GM18951 (cell line): ENCODE measurements at regions not wholly inside any gene's neighbourhood (a gene's known extent, or its start where the extent isn't known, plus 50 kb on each side); places are given as distances from the start of the nearest gene placed in this dataset.

Experiments
- POLR2A ChIP-seq: IDR thresholded peaks from 4 replicates; pipeline ENCODE4 v1.6.1; 2011; ENCODE audit warnings: mild to moderate bottlenecking; ENCODE audit not compliant: insufficient read length, insufficient read depth; ENCODE audit errors: extremely low read depth
- in situ Hi-C: fragments of 300-500 bp; cut with MboI; formaldehyde crosslinking; loops from one replicate; pipeline ENCODE4 v1.12.0; 2022; ENCODE audit warnings: low sequenced_read_pairs, mixed read lengths, inconsistent platforms; ENCODE audit not compliant: unreplicated experiment

DNA sequence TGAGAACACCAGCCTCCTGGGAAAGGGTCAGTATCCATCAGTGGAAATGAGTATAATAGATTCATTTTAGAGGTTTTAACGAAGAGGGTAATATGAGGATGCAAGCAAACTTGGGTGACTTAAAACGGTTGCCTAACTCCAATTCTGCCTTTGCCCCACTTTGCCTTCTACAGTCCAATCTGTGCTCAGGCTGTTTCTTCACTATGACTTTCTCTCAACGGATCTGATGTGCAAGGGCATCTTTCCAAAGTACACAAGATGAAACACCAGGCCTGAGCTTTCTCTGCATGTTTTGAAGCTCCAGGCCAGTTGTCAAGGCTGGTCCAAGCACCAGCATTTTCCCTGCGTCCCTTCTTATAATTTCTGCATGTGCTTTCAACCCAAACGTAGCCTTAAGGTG, 68.0 kb upstream of the TMEM164 start:
- in situ Hi-C loops = no loop called here
- TF ChIP-seq POLR2A = no peak

- TF ChIP-seq POLR2A = no peak
- in situ Hi-C loops = no loop called here
These were observed 66.8 kb upstream of the TMEM164 start for GRCh38 chrX:109936114-109936513.

GRCh38 chrX:109936598-109936997, 66.3 kb upstream of the TMEM164 start:
- in situ Hi-C loops = no loop called here
- TF ChIP-seq POLR2A = no peak

- in situ Hi-C loops = no loop called here
- no peak for TF ChIP-seq POLR2A
These were observed 63.4 kb upstream of the TMEM164 start for GRCh38 chrX:109939498-109939897.

DNA sequence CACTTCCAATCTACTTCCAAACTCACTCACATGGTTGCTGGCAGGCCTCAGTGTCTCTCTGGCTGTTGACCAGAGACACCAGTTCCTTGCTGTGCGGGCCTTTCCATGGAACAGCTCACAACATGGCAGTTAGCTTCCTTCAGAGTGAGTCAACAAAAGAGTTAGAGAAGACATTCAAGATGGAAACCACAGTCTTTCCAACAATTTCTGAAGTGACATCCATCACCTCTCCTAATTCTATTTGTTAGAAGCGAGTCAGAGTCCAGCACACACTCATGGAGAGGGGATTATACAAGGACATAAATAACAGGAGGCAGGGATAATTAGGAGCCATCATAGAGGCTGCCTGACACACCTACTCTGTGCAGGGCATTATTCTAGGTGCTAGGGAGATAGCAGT, 62.5 kb upstream of the TMEM164 start:
- TF ChIP-seq POLR2A = no peak
- in situ Hi-C loops = no loop called here

DNA sequence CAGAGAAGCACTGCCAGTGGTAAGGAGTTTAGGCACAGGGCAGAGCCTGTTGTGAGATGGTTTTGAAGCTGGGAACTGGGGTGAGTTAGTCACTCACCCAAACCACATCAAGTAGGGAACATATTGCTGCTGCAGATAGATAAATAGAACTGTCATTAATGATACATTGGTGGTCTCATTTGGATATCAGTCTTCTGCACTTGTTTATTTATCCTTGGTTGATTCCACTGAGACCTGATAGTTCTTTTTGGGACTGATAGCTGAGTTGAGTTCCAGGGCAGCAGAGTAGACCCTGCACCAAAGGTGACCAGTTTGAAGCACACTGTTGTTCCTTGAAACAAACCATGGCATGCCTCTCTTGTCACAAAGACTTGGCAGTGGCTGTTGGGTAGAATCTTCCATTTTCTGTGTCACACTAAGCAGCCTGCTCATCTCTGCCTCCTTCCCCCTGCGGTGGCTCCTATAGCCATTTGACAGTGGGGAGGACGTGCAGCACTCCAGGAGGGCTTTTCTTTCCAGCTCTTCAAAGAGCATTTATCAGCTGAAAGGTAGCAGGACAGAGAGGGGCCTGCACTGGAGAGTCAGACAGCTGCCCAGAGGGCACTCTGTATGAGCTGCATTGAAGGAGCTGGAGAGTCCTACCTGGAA, 59.7 kb upstream of the TMEM164 start:
- no peak for TF ChIP-seq POLR2A
- in situ Hi-C loops = no loop called here

DNA sequence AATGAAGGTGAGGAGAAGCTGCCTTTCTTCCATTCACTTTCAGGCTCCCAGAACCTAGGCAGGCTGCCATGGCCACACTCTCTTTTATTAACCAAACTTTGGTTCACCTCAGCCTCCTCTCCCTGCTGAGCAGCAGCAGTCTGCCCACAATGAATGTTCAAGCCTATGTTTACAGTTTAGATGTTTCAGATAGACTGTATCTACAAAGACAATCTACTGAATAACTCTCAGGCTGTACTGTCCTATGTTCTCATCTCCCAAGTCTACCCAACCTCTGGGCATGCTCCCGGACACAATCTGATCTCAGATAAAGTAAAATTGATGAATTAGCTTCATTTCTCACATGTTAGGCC, 59.2 kb upstream of the TMEM164 start:
- TF ChIP-seq POLR2A = no peak
- in situ Hi-C loops = no loop called here

DNA sequence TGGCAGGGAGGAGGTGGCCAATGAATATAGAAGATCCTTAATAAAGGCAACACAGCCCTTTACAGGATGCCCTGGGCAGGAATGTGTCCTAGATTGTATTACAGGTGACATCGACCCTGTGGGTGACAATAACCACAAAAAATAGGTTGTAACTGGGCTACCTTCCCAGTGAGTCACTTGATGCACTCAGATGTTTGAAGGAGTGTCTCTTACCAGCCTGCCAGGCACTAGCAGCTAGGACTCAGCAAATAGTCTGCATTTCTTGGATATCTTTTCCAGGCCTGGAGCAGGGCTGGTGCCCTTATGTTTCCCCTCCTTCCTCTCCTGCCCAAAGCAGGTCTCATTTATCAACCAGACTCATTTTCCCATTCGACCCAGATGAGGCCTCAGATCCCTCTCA, 50.9 kb upstream of the TMEM164 start:
- in situ Hi-C loops = no loop called here
- TF ChIP-seq POLR2A = no peak

DNA sequence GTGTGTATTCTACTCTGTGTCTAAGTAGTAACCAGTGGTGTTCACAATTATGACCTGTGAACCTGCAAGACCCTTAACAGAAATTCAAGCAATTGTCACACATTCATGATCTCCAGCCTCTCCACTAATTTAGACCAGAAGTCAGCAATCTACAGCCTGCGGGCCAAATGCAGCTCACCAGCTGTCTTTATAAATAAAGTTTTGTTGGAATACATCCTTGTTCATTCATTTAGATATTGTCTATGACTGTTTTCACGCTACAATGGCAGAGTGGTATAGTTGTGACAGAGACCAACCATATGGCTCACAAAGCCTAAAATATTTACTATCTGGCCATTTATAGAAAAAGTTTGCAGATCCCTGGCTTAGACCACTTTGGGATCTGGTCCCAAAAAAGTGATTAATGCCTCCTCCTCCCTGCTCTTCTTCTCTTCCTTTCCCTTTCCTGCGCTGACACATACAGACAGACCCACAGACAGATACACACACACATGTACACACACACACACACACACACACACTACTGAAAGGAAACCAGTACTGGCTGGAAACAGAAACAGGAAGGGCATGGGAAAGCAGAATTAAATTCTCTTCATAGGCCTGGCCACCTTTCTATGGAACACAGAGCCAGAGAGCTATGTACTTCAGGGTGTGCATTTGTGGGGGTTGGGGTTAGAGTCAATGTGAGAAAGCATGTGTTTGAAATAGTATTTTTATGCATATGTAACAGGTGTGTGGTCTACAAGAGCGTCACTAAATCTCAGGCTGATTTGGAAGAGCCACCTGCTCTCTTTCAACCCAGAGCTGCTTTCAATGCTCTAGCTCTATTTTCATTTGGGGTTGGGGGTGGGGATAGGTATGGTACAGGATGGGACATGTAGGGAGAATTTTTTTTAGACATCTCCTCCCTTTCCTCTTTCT, 49.7 kb upstream of the TMEM164 start:
- in situ Hi-C loops = no loop called here
- no peak for TF ChIP-seq POLR2A
